GM12872 (cell line): ENCODE measurements at regions not wholly inside any gene's neighbourhood (a gene's known extent, or its start where the extent isn't known, plus 50 kb on each side); places are given as distances from the start of the nearest gene placed in this dataset.

Source experiments
- CTCF ChIP-seq: IDR thresholded peaks from 3 replicates; pipeline ENCODE4 v1.5.1; 2011; ENCODE audit warnings: low read depth, mild to moderate bottlenecking, low read length, moderate library complexity; ENCODE audit not compliant: insufficient read depth

- TF ChIP-seq CTCF: no peak
Measured at GRCh38 chr6:74931558-74931957, 274.3 kb downstream of the COL12A1 start.

- TF ChIP-seq CTCF: no peak
Measured at GRCh38 chr6:74928203-74928602, 277.6 kb downstream of the COL12A1 start.

GRCh38 chr6:74927299-74927698 lies 278.6 kb downstream of the COL12A1 start:
- TF ChIP-seq CTCF: no peak

- TF ChIP-seq CTCF: no peak
Measured at GRCh38 chr6:74925683-74926082, 280.2 kb downstream of the COL12A1 start.

GRCh38 chr6:74914888-74915287 lies 291.0 kb downstream of the COL12A1 start:
- no peak for TF ChIP-seq CTCF

- no peak for TF ChIP-seq CTCF
Measured at GRCh38 chr6:74912234-74912633, 293.6 kb downstream of the COL12A1 start.

- no peak for TF ChIP-seq CTCF
Measured at GRCh38 chr6:74902846-74903245, 303.0 kb downstream of the COL12A1 start.

- no peak for TF ChIP-seq CTCF
Measured at GRCh38 chr6:74902089-74902488, 303.8 kb downstream of the COL12A1 start.
